Progenitor cell of endocrine pancreas (in vitro differentiated cells): ENCODE measurements at regions not wholly inside any gene's neighbourhood (a gene's known extent, or its start where the extent isn't known, plus 50 kb on each side); places are given as distances from the start of the nearest gene placed in this dataset.

ENCODE experiments used
- DNase-seq: peaks from one replicate; pipeline ENCODE4 v3.0.0; 2021; ENCODE audit warnings: low spot score; ENCODE audit not compliant: unreplicated experiment
- H3K27ac Mint-ChIP-seq: 2 replicates; pipeline ENCODE4 v1.8.0; 2021; ENCODE audit warnings: mild to moderate bottlenecking, moderate library complexity, mixed read lengths
- H3K27me3 Mint-ChIP-seq: 2 replicates; pipeline ENCODE4 v1.8.0; 2021; ENCODE audit warnings: mixed read lengths
- H3K36me3 Mint-ChIP-seq: 2 replicates; pipeline ENCODE4 v1.8.0; 2022; ENCODE audit warnings: mixed read lengths; ENCODE audit not compliant: insufficient read depth
- H3K4me1 Mint-ChIP-seq: 2 replicates; pipeline ENCODE4 v1.8.0; 2021; ENCODE audit warnings: low read depth, mixed read lengths
- H3K4me3 Mint-ChIP-seq: 2 replicates; pipeline ENCODE4 v1.8.0; 2021; ENCODE audit warnings: low read depth, mild to moderate bottlenecking, moderate library complexity, mixed read lengths
- H3K9me3 Mint-ChIP-seq: 2 replicates; pipeline ENCODE4 v1.8.0; 2021; ENCODE audit warnings: low read depth, mixed read lengths
- CTCF ChIP-seq: fragments of 200-600 bp; sonication (generic); IDR thresholded peaks from one replicate; pipeline ENCODE4 v1.5.0; 2021; ENCODE audit warnings: antibody characterized with exemption, mild to moderate bottlenecking; ENCODE audit not compliant: unreplicated experiment

DNA sequence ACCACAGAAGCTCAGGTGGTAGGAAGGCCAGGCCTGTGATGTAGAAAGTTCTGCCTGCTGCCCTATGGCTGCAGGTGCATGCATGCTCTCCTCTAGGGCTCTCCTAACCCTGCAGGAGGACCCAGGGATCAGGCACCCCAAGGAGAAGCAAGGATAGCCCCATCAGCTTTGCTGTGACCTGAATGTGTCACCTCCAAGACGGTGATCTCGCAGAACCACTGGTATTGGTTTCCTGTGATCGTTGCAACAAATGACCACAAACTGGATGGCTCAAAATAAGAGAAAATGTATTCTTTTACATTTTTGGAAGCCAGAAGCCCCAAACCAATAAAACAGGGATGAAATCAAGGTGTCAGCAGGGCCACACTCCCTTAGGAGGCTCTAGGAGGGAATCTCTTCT is 327.3 kb downstream of the BCL11A start:
- Mint-ChIP-seq H3K4me3 (no peak overlapping the region), H3K27me3 (peaks cover 3% of the 10 kb centered on the region), H3K27ac (no peak overlapping the region), H3K4me1 (no peaks in the 10 kb centered on the region), H3K36me3 (no peaks in the 10 kb centered on the region), H3K9me3 (no peaks in the 10 kb centered on the region)
- TF ChIP-seq CTCF, result no peak
- no peak for DNase-seq

- Mint-ChIP-seq H3K27ac (no peak overlapping the region), H3K36me3 (no peaks in the 10 kb centered on the region), H3K4me3 (no peak overlapping the region)
Measured at GRCh38 chr2:60223859-60224258, 329.6 kb downstream of the BCL11A start.

GRCh38 chr2:60221098-60221497 is 332.4 kb downstream of the BCL11A start:
- no peak for TF ChIP-seq CTCF
- Mint-ChIP-seq H3K9me3 (no peaks in the 10 kb centered on the region), H3K4me3 (no peak overlapping the region), H3K27me3 (peaks cover 7% of the 10 kb centered on the region), H3K36me3 (no peaks in the 10 kb centered on the region), H3K27ac (no peak overlapping the region), H3K4me1 (no peaks in the 10 kb centered on the region)
- no peak for DNase-seq

More at GRCh38 chr2:60223859-60224258, 329.6 kb downstream of the BCL11A start:
- TF ChIP-seq CTCF, result no peak
- Mint-ChIP-seq H3K9me3 (no peaks in the 10 kb centered on the region), H3K27me3 (peaks cover 7% of the 10 kb centered on the region), H3K4me1 (no peaks in the 10 kb centered on the region)
- no peak for DNase-seq

- no peaks in the 10 kb centered on the region for H3K9me3 Mint-ChIP-seq
- H3K4me1 Mint-ChIP-seq, result peaks cover 4% of the 10 kb centered on the region
- no peaks in the 10 kb centered on the region for H3K36me3 Mint-ChIP-seq
- no peak for TF ChIP-seq CTCF
- peaks cover 7% of the 10 kb centered on the region for H3K27me3 Mint-ChIP-seq
- no peak overlapping the region for H3K27ac Mint-ChIP-seq
- DNase-seq, result no peak
- no peak overlapping the region for H3K4me3 Mint-ChIP-seq
Measured at GRCh38 chr2:60219536-60219935, 333.9 kb downstream of the BCL11A start.

GRCh38 chr2:60216452-60216995 is 336.9 kb downstream of the BCL11A start:
- Mint-ChIP-seq H3K4me3 (no peak overlapping the region), H3K9me3 (no peaks in the 10 kb centered on the region), H3K27me3 (peaks cover 6% of the 10 kb centered on the region), H3K36me3 (no peaks in the 10 kb centered on the region), H3K27ac (no peak overlapping the region), H3K4me1 (peaks cover 19% of the 10 kb centered on the region)
- DNase-seq, result no peak
- no peak for TF ChIP-seq CTCF
